ENCODE measurements at regions not wholly inside any gene's neighbourhood (a gene's known extent, or its start where the extent isn't known, plus 50 kb on each side); places are given as distances from the start of the nearest gene placed in this dataset.

DNA sequence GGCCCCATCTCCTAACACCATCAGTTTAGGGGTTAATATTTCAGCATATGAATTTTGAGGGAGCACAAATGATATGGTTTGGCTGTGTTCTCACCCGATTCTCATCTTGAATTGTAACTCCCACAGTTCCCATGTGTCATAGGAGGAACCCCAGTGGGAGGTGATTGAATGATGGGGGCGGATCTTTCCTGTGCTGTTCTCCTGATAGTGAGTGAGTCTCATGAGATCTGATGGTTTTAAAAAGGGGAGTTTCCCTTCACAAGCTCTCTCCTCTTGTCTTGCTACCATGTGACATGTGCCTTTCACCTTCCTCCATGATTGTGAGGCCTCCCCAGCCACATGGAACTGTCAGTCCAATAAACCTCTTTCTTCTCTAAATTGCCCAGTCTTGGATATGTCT, 73.8 kb upstream of the TJP1 start:
- H3K9me3 ChIP-seq (ENCODE audit: control insufficient read depth, insufficient read depth, low read length) = no peaks in the 10 kb centered on the region
- DNase-seq (ENCODE audit: low read depth, low spot score) = no peak
- no peaks in the 10 kb centered on the region for H3K27me3 ChIP-seq (ENCODE audit: control insufficient read depth, insufficient read depth, low read length)
- no CpG with 5 or more reads among the region's 2 CpGs for WGBS (ENCODE audit: insufficient coverage, insufficient read length)
- no peak overlapping the region for H3K27ac ChIP-seq (ENCODE audit: low read length)
- no peaks in the 10 kb centered on the region for H3K4me1 ChIP-seq (ENCODE audit: control insufficient read depth, insufficient read depth, low read length)
- H3K36me3 ChIP-seq (ENCODE audit: control insufficient read depth, insufficient read depth, low read length) = no peaks in the 10 kb centered on the region
- H3K4me3 ChIP-seq (ENCODE audit: low read length) = no peak overlapping the region

DNA sequence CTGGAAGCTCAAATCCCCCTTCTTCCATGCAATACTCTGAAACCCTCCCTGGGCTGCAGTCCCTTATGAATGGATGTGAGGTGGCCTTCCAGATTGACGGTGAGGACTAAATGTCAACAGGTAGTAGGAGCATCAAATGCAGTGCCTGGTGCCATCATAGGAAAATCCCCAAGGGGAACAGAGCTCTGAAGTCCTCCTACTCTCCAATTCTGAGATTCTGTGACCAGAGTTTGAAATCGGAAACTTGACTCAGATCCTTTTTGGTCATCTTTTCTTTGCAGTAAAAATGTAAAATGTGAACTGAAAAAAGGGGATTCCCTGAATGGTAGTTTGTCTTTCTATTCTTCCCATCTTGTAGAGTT, 68.8 kb upstream of the TJP1 start:
- Histone ChIP-seq H3K4me1 (ENCODE audit: control insufficient read depth, insufficient read depth, low read length) (peaks cover 4% of the 10 kb centered on the region; the same call in 1 of the 2 replicates), H3K27me3 (ENCODE audit: control insufficient read depth, insufficient read depth, low read length) (no peaks in the 10 kb centered on the region), H3K9me3 (ENCODE audit: control insufficient read depth, insufficient read depth, low read length) (no peaks in the 10 kb centered on the region), H3K36me3 (ENCODE audit: control insufficient read depth, insufficient read depth, low read length) (no peaks in the 10 kb centered on the region), H3K27ac (ENCODE audit: low read length) (no peak overlapping the region), H3K4me3 (ENCODE audit: low read length) (no peak overlapping the region)
- WGBS (ENCODE audit: insufficient coverage, insufficient read length) = no CpG with 5 or more reads among the region's 2 CpGs
- DNase-seq (ENCODE audit: low read depth, low spot score) = no peak

DNA sequence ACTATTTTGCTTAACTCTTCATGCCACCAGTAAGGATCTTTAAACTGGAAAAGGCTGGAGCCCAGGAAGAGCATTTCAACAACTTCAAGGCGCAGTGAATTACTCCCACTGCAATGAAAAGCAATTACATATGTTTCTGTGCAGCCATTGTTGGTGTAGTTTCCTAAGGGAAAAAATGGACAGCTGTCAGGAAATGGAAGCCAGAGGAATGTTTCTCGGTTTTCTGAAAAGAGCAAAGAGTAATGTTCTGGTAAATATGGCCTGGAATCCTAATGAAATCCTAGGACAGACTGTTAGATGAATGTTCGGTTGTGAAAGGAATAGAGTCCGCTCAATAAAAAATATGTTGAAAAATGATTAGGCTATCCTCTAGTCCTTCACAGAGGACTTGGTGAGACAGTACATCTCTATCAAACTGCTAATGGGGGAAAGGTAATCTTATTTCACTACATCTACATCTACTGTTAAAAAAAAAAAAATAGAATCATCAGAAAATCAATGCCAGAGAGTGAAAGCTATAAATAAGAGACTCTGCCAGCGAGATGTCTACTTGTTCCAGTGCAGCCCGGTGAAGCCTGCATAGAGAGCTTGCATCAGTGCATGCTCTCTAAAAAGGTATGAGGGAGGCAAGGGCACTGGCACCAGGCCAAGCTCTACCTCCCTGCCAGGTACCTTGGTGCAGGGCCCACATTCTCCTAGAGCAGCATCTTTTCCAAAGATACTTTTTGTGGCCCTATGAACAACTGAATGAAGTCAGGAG, 68.2 kb upstream of the TJP1 start:
- Histone ChIP-seq H3K9me3 (ENCODE audit: control insufficient read depth, insufficient read depth, low read length) (no peaks in the 10 kb centered on the region), H3K4me3 (ENCODE audit: low read length) (no peak overlapping the region), H3K36me3 (ENCODE audit: control insufficient read depth, insufficient read depth, low read length) (no peaks in the 10 kb centered on the region), H3K27me3 (ENCODE audit: control insufficient read depth, insufficient read depth, low read length) (no peaks in the 10 kb centered on the region), H3K4me1 (ENCODE audit: control insufficient read depth, insufficient read depth, low read length) (peaks cover 4% of the 10 kb centered on the region; the same call in 1 of the 2 replicates), H3K27ac (ENCODE audit: low read length) (no peak overlapping the region)
- WGBS (ENCODE audit: insufficient coverage, insufficient read length) = no CpG with 5 or more reads among the region's 6 CpGs
- DNase-seq (ENCODE audit: low read depth, low spot score) = no peak

DNA sequence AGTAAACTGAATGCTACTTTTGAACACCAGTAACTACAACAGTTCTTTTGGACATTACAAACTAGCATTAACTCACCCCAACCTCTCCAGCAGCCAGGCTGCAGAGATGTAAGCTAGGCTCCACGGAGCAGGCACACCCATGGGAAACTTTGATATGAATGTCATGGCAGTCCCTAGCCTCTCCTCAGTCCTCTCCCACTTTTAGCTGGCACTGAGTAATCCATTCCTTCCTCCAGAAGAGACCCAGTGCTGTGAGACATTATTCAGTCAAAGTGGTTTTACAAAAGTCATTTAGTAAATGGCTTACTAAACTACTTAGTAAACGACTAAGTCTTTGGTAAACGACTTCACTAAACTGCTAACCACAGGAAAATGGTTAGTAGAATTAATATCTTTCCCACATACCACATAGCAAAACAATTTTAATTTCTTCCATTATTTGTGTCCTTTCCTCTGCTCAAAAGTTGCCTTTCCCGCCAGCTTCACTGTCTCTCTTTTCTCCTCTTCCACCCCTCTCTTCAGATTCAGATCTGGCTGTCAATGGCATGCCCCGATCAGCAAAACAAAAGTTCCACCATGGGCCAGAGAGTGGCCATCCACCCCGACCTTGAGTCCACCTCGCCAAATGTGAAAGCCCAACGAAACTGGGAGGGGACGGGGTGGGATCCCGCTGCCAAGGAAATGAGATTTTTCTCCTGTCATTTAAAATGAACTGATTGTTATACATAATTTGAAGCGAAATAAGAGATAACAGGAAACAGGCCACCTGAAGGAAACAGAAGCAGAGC, 67.5 kb upstream of the TJP1 start:
- H3K4me3 ChIP-seq (ENCODE audit: low read length) = no peak overlapping the region
- WGBS (ENCODE audit: insufficient coverage, insufficient read length) = no CpG with 5 or more reads among the region's 11 CpGs
- no peaks in the 10 kb centered on the region for H3K9me3 ChIP-seq (ENCODE audit: control insufficient read depth, insufficient read depth, low read length)
- no peaks in the 10 kb centered on the region for H3K36me3 ChIP-seq (ENCODE audit: control insufficient read depth, insufficient read depth, low read length)
- H3K27ac ChIP-seq (ENCODE audit: low read length) = no peak overlapping the region
- no peak for DNase-seq (ENCODE audit: low read depth, low spot score)
- H3K27me3 ChIP-seq (ENCODE audit: control insufficient read depth, insufficient read depth, low read length) = no peaks in the 10 kb centered on the region
- H3K4me1 ChIP-seq (ENCODE audit: control insufficient read depth, insufficient read depth, low read length) = peaks cover 7% of the 10 kb centered on the region; the same call in 1 of the 2 replicates

DNA sequence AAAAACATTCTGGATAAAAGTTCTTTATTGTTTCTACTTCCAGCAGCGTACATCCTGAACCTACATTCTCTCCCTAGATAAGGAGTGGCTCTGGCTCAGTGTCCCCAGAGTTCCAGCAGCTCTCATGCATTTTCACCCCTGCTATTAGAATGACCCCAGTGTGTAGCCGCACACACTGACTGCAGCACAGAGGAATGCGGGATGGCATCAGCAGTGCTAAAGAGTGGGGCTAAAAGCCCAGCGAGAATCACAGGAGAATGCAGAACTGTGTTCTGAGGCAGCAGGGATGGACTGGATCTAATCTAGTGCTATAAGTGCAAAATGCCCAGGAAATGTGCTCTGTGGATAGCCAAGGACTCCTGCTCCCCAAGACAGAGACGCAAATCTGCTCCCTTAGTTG, 66.4 kb upstream of the TJP1 start:
- Histone ChIP-seq H3K27me3 (ENCODE audit: control insufficient read depth, insufficient read depth, low read length) (no peaks in the 10 kb centered on the region), H3K27ac (ENCODE audit: low read length) (no peak overlapping the region), H3K4me3 (ENCODE audit: low read length) (no peak overlapping the region), H3K36me3 (ENCODE audit: control insufficient read depth, insufficient read depth, low read length) (no peaks in the 10 kb centered on the region), H3K9me3 (ENCODE audit: control insufficient read depth, insufficient read depth, low read length) (no peaks in the 10 kb centered on the region), H3K4me1 (ENCODE audit: control insufficient read depth, insufficient read depth, low read length) (peaks cover 7% of the 10 kb centered on the region; the same call in 1 of the 2 replicates)
- no peak for DNase-seq (ENCODE audit: low read depth, low spot score)
- no CpG with 5 or more reads among the region's 5 CpGs for WGBS (ENCODE audit: insufficient coverage, insufficient read length)

DNA sequence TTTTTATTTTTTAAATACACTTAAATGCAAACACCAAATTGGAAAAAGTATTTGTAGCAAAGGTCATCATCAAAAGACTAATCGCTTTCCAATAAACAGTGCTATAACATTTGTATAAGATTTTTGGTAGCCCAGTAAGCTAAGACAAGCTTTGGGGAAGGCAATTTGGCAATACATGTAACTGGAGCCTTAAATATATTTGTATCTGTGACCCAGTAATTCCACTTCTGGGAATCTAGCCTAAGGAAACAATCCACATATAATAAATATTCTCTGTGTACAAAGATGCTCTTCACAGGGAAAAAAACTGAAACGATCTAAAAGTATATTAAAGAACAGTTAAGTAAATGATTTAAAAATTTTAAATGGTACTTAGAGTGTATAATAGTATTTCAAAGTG, 65.5 kb upstream of the TJP1 start:
- no peaks in the 10 kb centered on the region for H3K9me3 ChIP-seq (ENCODE audit: control insufficient read depth, insufficient read depth, low read length)
- peaks cover 7% of the 10 kb centered on the region; the same call in 1 of the 2 replicates for H3K4me1 ChIP-seq (ENCODE audit: control insufficient read depth, insufficient read depth, low read length)
- no CpG with 5 or more reads among the region's 2 CpGs for WGBS (ENCODE audit: insufficient coverage, insufficient read length)
- no peak overlapping the region for H3K27ac ChIP-seq (ENCODE audit: low read length)
- H3K4me3 ChIP-seq (ENCODE audit: low read length) = no peak overlapping the region
- DNase-seq (ENCODE audit: low read depth, low spot score) = no peak
- no peaks in the 10 kb centered on the region for H3K27me3 ChIP-seq (ENCODE audit: control insufficient read depth, insufficient read depth, low read length)
- H3K36me3 ChIP-seq (ENCODE audit: control insufficient read depth, insufficient read depth, low read length) = no peaks in the 10 kb centered on the region

DNA sequence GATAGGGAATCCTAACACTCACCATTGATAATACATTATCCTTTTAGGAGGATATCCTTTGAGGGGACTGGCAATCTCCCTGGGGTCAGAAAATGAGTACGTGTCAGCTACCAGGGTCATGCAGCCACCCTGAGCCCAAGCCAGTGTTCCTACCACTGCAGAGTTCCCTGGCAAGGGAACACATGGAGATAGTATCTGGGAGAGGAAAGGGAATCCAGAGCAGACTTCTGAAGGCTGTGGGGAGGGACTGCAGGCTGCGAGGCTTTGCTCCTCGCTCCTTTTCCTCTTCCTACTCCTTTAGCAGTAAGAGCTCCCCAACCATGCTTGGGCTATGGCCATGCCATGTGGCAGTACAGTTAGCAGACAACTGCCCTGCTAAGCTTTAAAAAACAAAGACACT, 62.9 kb upstream of the TJP1 start:
- H3K4me3 ChIP-seq (ENCODE audit: low read length) = no peak overlapping the region
- WGBS (ENCODE audit: insufficient coverage, insufficient read length) = no CpG with 5 or more reads among the region's 3 CpGs
- H3K27me3 ChIP-seq (ENCODE audit: control insufficient read depth, insufficient read depth, low read length) = no peaks in the 10 kb centered on the region
- H3K4me1 ChIP-seq (ENCODE audit: control insufficient read depth, insufficient read depth, low read length) = peaks cover 7% of the 10 kb centered on the region; the same call in 1 of the 2 replicates
- H3K36me3 ChIP-seq (ENCODE audit: control insufficient read depth, insufficient read depth, low read length) = no peaks in the 10 kb centered on the region
- H3K9me3 ChIP-seq (ENCODE audit: control insufficient read depth, insufficient read depth, low read length) = no peaks in the 10 kb centered on the region
- H3K27ac ChIP-seq (ENCODE audit: low read length) = no peak overlapping the region
- DNase-seq (ENCODE audit: low read depth, low spot score) = no peak

DNA sequence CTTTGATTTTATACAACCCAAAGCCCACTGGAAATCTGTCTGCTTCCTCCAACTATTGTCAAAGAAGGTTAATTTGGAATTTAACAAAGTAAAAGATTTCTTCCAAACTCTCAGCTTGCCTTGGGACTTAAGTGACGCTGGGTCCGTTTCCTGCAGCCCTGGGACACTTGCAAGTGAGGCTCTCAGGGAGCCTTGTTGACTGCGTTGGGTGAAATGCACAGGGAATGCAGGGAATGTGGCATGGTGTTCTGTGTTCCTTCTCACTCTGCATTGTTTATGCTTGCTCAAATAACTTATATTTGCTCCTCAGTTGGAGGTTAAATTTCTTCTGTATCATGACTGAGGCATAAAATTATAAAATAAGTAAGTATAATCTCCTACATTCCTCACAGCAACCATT, 60.9 kb upstream of the TJP1 start:
- DNase-seq (ENCODE audit: low read depth, low spot score) = no peak

DNA sequence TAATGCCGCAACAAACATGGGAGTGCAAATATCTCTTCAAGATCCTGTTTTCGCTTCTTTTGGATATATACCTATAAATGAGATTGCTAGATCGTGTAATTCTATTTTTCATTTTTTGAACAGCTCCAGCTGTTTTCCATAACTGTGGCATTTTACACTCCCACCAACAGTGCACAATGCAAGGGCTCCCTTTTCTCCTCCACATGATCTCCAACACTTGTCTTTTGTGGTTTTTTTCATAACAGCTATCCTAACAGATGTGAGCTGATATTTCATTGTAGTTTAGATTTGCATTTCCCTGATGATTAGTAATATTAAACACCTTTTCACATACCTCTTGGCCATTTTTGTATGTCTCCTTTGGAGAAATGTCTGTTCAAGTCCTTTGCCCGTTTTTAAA, 58.6 kb upstream of the TJP1 start:
- H3K9me3 ChIP-seq (ENCODE audit: control insufficient read depth, insufficient read depth, low read length) = no peaks in the 10 kb centered on the region
- no CpG with 5 or more reads among the region's 4 CpGs for WGBS (ENCODE audit: insufficient coverage, insufficient read length)

More for the DNA sequence above, 60.9 kb upstream of the TJP1 start:
- Histone ChIP-seq H3K9me3 (ENCODE audit: control insufficient read depth, insufficient read depth, low read length) (no peaks in the 10 kb centered on the region), H3K27me3 (ENCODE audit: control insufficient read depth, insufficient read depth, low read length) (no peaks in the 10 kb centered on the region), H3K4me3 (ENCODE audit: low read length) (no peak overlapping the region), H3K36me3 (ENCODE audit: control insufficient read depth, insufficient read depth, low read length) (no peaks in the 10 kb centered on the region), H3K4me1 (ENCODE audit: control insufficient read depth, insufficient read depth, low read length) (peaks cover 3% of the 10 kb centered on the region; the same call in 1 of the 2 replicates), H3K27ac (ENCODE audit: low read length) (no peak overlapping the region)
- WGBS (ENCODE audit: insufficient coverage, insufficient read length) = no CpG with 5 or more reads among the region's 3 CpGs

DNA sequence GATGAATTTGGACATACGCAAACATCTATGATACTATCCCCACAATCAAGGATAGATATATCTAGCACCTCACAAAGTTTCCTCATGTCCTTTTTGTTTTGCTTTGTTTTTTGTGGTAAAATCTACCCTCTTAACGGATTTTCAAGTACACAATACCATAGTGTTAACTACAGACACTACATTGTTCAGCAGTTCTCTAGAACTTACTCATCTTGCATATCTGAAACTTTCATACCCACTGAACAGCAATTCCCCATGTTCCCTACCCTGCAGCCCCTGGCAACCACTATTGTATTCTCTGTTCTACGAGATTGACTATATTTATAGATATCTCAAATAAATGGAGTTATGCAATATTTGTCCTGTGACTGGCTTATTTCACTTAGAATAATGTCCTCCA, 58.1 kb upstream of the TJP1 start:
- Histone ChIP-seq H3K4me1 (ENCODE audit: control insufficient read depth, insufficient read depth, low read length) (peaks cover 3% of the 10 kb centered on the region; the same call in 1 of the 2 replicates), H3K36me3 (ENCODE audit: control insufficient read depth, insufficient read depth, low read length) (no peaks in the 10 kb centered on the region), H3K4me3 (ENCODE audit: low read length) (no peak overlapping the region), H3K27ac (ENCODE audit: low read length) (no peak overlapping the region), H3K27me3 (ENCODE audit: control insufficient read depth, insufficient read depth, low read length) (no peaks in the 10 kb centered on the region), H3K9me3 (ENCODE audit: control insufficient read depth, insufficient read depth, low read length) (no peaks in the 10 kb centered on the region)
- DNase-seq (ENCODE audit: low read depth, low spot score) = no peak
- WGBS (ENCODE audit: insufficient coverage, insufficient read length) = no CpG with 5 or more reads among the region's 3 CpGs

More for the DNA sequence above, 58.6 kb upstream of the TJP1 start:
- no peaks in the 10 kb centered on the region for H3K36me3 ChIP-seq (ENCODE audit: control insufficient read depth, insufficient read depth, low read length)
- H3K4me3 ChIP-seq (ENCODE audit: low read length) = no peak overlapping the region
- H3K27ac ChIP-seq (ENCODE audit: low read length) = no peak overlapping the region
- no peaks in the 10 kb centered on the region for H3K27me3 ChIP-seq (ENCODE audit: control insufficient read depth, insufficient read depth, low read length)
- DNase-seq (ENCODE audit: low read depth, low spot score) = no peak
- H3K4me1 ChIP-seq (ENCODE audit: control insufficient read depth, insufficient read depth, low read length) = peaks cover 3% of the 10 kb centered on the region; the same call in 1 of the 2 replicates

All from iPS DF 6.9 (cell line).